ENCODE measurements at regions not wholly inside any gene's neighbourhood (a gene's known extent, or its start where the extent isn't known, plus 50 kb on each side); places are given as distances from the start of the nearest gene placed in this dataset.
"Not testable (repeated sequence)": the region's sequence is repeated elsewhere in the genome, so short reads cannot be mapped to it uniquely, and the experiment has no call there.

DNA sequence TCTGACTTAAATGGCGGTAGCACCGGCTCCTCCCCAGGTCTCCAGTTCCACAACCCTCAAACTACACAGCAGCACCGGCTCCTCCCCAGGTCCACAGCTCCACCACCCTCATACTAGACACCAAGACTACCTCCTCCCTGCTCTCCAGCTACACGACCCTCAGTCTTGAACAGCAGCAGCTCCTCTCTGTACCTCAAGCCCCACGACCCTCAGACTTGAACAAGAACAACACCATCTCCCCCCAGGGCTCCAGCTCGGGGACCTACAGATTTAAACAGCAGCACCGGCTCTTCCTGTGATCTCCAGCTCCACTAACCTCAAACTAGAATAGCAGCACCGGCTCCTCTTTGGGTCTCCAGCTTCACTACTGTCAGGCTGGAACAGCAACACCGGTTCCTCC, 326.9 kb downstream of the PREX1 start:
- not testable (repeated sequence) for H3K14ac ChIP-seq (ENCODE audit: low read length); H3K27ac ChIP-seq (ENCODE audit: low read depth, low read length); H3K27me3 ChIP-seq (ENCODE audit: insufficient read depth, low read length); H4K12ac ChIP-seq (ENCODE audit: low read depth, low read length); H2AK5ac ChIP-seq (ENCODE audit: low read length); H3K79me2 ChIP-seq (ENCODE audit: control insufficient read depth, insufficient read depth, low read length, poor library complexity); H3K23ac ChIP-seq (ENCODE audit: low read length); H3K4me2 ChIP-seq (ENCODE audit: low read length); H2BK5ac ChIP-seq (ENCODE audit: low read depth, low read length, poor library complexity); DNase-seq; H3K79me1 ChIP-seq (ENCODE audit: low read length); H3K4me3 ChIP-seq (ENCODE audit: low read depth, low read length); H3K36me3 ChIP-seq (ENCODE audit: control insufficient read depth in 1 of 2, insufficient read depth in 2 of 2, low read length in 2 of 2); H2AFZ ChIP-seq (ENCODE audit: insufficient read depth, low read length, poor library complexity); H3K9ac ChIP-seq (ENCODE audit: low read length); H3K4ac ChIP-seq (ENCODE audit: low read depth, low read length); H3K18ac ChIP-seq (ENCODE audit: low read length); H3K4me1 ChIP-seq (ENCODE audit: control insufficient read depth in 1 of 2, insufficient read depth in 2 of 2, low read length in 2 of 2); H2BK120ac ChIP-seq (ENCODE audit: insufficient read depth, low read length, poor library complexity); H4K91ac ChIP-seq (ENCODE audit: low read depth, low read length); H3K9me3 ChIP-seq (ENCODE audit: insufficient read depth, low read depth, low read length); H4K8ac ChIP-seq (ENCODE audit: low read depth, low read length); H2BK12ac ChIP-seq (ENCODE audit: low read length)
- WGBS (ENCODE audit: extremely low coverage, insufficient coverage, insufficient read length): no CpG with 5 or more reads among the region's 9 CpGs

DNA sequence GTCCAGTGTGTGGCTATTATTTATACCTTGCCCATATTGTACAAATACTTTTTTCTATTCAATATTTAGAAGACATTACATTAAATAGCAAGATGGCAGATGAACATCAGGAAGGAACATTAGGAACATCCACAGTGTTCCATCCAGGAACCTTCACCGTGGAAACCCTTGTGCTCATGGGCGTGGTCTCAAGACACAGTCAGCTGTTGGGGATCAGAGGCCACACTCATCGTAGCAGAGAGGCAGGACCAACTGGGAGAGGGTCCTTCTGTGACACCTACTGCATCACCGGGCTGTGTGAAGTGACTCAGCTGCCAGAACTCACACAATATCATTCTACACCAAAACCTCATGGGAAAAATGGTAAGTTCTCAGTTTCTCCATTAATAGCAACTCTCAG, 328.9 kb downstream of the PREX1 start:
- H4K91ac ChIP-seq (ENCODE audit: low read depth, low read length); H2BK5ac ChIP-seq (ENCODE audit: low read depth, low read length, poor library complexity); H3K14ac ChIP-seq (ENCODE audit: low read length); H3K36me3 ChIP-seq (ENCODE audit: control insufficient read depth in 1 of 2, insufficient read depth in 2 of 2, low read length in 2 of 2); H3K79me2 ChIP-seq (ENCODE audit: control insufficient read depth, insufficient read depth, low read length, poor library complexity); H2BK12ac ChIP-seq (ENCODE audit: low read length); H3K27ac ChIP-seq (ENCODE audit: low read depth, low read length); H3K23ac ChIP-seq (ENCODE audit: low read length); H3K79me1 ChIP-seq (ENCODE audit: low read length); H2AFZ ChIP-seq (ENCODE audit: insufficient read depth, low read length, poor library complexity); H3K27me3 ChIP-seq (ENCODE audit: insufficient read depth, low read length); H3K4me2 ChIP-seq (ENCODE audit: low read length); H3K9ac ChIP-seq (ENCODE audit: low read length); DNase-seq; H3K4ac ChIP-seq (ENCODE audit: low read depth, low read length); H4K12ac ChIP-seq (ENCODE audit: low read depth, low read length); H3K4me1 ChIP-seq (ENCODE audit: control insufficient read depth in 1 of 2, insufficient read depth in 2 of 2, low read length in 2 of 2); H2AK5ac ChIP-seq (ENCODE audit: low read length); H3K18ac ChIP-seq (ENCODE audit: low read length); H3K9me3 ChIP-seq (ENCODE audit: insufficient read depth, low read depth, low read length); H3K4me3 ChIP-seq (ENCODE audit: low read depth, low read length); H4K8ac ChIP-seq (ENCODE audit: low read depth, low read length); H2BK120ac ChIP-seq (ENCODE audit: insufficient read depth, low read length, poor library complexity): not testable (repeated sequence)
- WGBS (ENCODE audit: extremely low coverage, insufficient coverage, insufficient read length): no CpG with 5 or more reads among the region's 4 CpGs

- H3K23ac ChIP-seq (ENCODE audit: low read length); H3K9ac ChIP-seq (ENCODE audit: low read length); H3K9me3 ChIP-seq (ENCODE audit: insufficient read depth, low read depth, low read length); H3K4me2 ChIP-seq (ENCODE audit: low read length); H4K8ac ChIP-seq (ENCODE audit: low read depth, low read length); H3K36me3 ChIP-seq (ENCODE audit: control insufficient read depth in 1 of 2, insufficient read depth in 2 of 2, low read length in 2 of 2); H2AFZ ChIP-seq (ENCODE audit: insufficient read depth, low read length, poor library complexity); H3K4ac ChIP-seq (ENCODE audit: low read depth, low read length); H2AK5ac ChIP-seq (ENCODE audit: low read length); H3K18ac ChIP-seq (ENCODE audit: low read length); H2BK12ac ChIP-seq (ENCODE audit: low read length); H3K4me3 ChIP-seq (ENCODE audit: low read depth, low read length); H3K27me3 ChIP-seq (ENCODE audit: insufficient read depth, low read length); H3K4me1 ChIP-seq (ENCODE audit: control insufficient read depth in 1 of 2, insufficient read depth in 2 of 2, low read length in 2 of 2); H2BK5ac ChIP-seq (ENCODE audit: low read depth, low read length, poor library complexity); H3K79me2 ChIP-seq (ENCODE audit: control insufficient read depth, insufficient read depth, low read length, poor library complexity); H4K12ac ChIP-seq (ENCODE audit: low read depth, low read length); H2BK120ac ChIP-seq (ENCODE audit: insufficient read depth, low read length, poor library complexity); DNase-seq; H4K91ac ChIP-seq (ENCODE audit: low read depth, low read length); H3K14ac ChIP-seq (ENCODE audit: low read length); H3K79me1 ChIP-seq (ENCODE audit: low read length); H3K27ac ChIP-seq (ENCODE audit: low read depth, low read length): not testable (repeated sequence)
- WGBS (ENCODE audit: extremely low coverage, insufficient coverage, insufficient read length): no CpG with 5 or more reads among the region's 4 CpGs
Observed at GRCh38 chr20:48498125-48498524, 329.7 kb downstream of the PREX1 start.

DNA sequence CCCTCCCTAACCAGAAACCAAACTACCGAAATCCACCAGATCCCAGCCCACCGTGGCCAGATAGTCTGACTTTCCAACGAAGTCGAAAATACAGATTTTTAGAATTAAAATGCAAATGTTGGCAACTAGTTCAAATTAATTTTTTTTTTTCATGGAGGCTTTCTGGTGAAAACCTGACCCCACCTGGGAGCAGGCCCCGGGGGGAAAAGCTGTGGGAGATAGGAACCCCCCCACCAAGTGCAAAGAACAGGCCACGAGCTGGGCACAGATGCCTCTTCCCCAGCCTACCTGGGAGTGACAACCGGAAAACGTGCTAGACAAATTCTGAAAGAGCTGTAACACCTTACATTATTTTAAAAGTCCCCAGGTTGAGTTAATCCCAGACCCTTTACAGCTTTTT, 333.8 kb downstream of the PREX1 start:
- Histone ChIP-seq H4K8ac (ENCODE audit: low read depth, low read length) (no peak overlapping the region), H3K79me2 (ENCODE audit: control insufficient read depth, insufficient read depth, low read length, poor library complexity) (no peaks in the 10 kb centered on the region), H3K9ac (ENCODE audit: low read length) (no peak overlapping the region), H3K23ac (ENCODE audit: low read length) (no peak overlapping the region), H3K18ac (ENCODE audit: low read length) (no peak overlapping the region), H3K4me3 (ENCODE audit: low read depth, low read length) (no peak overlapping the region), H2AK5ac (ENCODE audit: low read length) (no peak overlapping the region), H2BK120ac (ENCODE audit: insufficient read depth, low read length, poor library complexity) (no peak overlapping the region), H4K91ac (ENCODE audit: low read depth, low read length) (no peak overlapping the region), H3K27ac (ENCODE audit: low read depth, low read length) (no peak overlapping the region), H3K27me3 (ENCODE audit: insufficient read depth, low read length) (no peaks in the 10 kb centered on the region), H3K14ac (ENCODE audit: low read length) (no peak overlapping the region), H2BK5ac (ENCODE audit: low read depth, low read length, poor library complexity) (no peak overlapping the region), H3K9me3 (ENCODE audit: insufficient read depth, low read depth, low read length) (no peaks in the 10 kb centered on the region), H3K4me2 (ENCODE audit: low read length) (no peak overlapping the region), H2AFZ (ENCODE audit: insufficient read depth, low read length, poor library complexity) (no peak overlapping the region), H3K4me1 (ENCODE audit: control insufficient read depth in 1 of 2, insufficient read depth in 2 of 2, low read length in 2 of 2) (no peaks in the 10 kb centered on the region), H3K4ac (ENCODE audit: low read depth, low read length) (no peak overlapping the region), H4K12ac (ENCODE audit: low read depth, low read length) (no peak overlapping the region), H2BK12ac (ENCODE audit: low read length) (no peak overlapping the region), H3K79me1 (ENCODE audit: low read length) (no peaks in the 10 kb centered on the region), H3K36me3 (ENCODE audit: control insufficient read depth in 1 of 2, insufficient read depth in 2 of 2, low read length in 2 of 2) (no peaks in the 10 kb centered on the region)
- no peak for DNase-seq
- no CpG with 5 or more reads among the region's 8 CpGs for WGBS (ENCODE audit: extremely low coverage, insufficient coverage, insufficient read length)
